ENCODE measurements at regions not wholly inside any gene's neighbourhood (a gene's known extent, or its start where the extent isn't known, plus 50 kb on each side); places are given as distances from the start of the nearest gene placed in this dataset.

GRCh38 chr5:111834926-111835599 is 78.1 kb upstream of the NREP start:
- no peaks in the 10 kb centered on the region for H3K36me3 ChIP-seq (ENCODE audit: control insufficient read depth in 2 of 2, extremely low read depth in 1 of 2, insufficient read depth in 2 of 2, low read length in 2 of 2)
- intact Hi-C loops (cut with micrococcal nuclease) = no loop called here
- ChIA-PET CTCF (interaction anchor here (1.0 to 1.1 kb wide), 2 partner anchors 11 to 284 kb away, joined by 3 to 4 read pairs; no protein-coding TSS in a partner anchor), POLR2A (no interaction called here)
- BruUV-seq (replicated peaks) = no TSS peak
- no peak overlapping the region for H3K9ac ChIP-seq (replicated peaks; ENCODE audit: extremely low read depth, insufficient read depth, low read length)
- no peaks in the 10 kb centered on the region for H4K20me1 ChIP-seq (replicated peaks; ENCODE audit: control insufficient read depth, extremely low read depth, insufficient read depth, low read length)
- dilution Hi-C loops (cut with MboI; ENCODE audit: extremely low pct_ligation_motif_present, low sequenced_read_pairs) = no loop called here
- H3K27me3 ChIP-seq (ENCODE audit: control insufficient read depth in 2 of 2, insufficient read depth in 2 of 2, low read length in 2 of 2) = no peaks in the 10 kb centered on the region
- no peak for FAIRE-seq
- no peak overlapping the region for H3K27ac ChIP-seq (ENCODE audit: insufficient read depth, low read depth, low read length)
- no peak overlapping the region for H3K4me2 ChIP-seq (ENCODE audit: insufficient read depth, low read length)
- peak; percentile 33 for DNase-seq (ENCODE audit: low read depth, low spot score)
- H3K4me1 ChIP-seq (ENCODE audit: control insufficient read depth, extremely low read depth, insufficient read depth, low read length) = peaks cover 3% of the 10 kb centered on the region
- no peak for TF ChIP-seq MYC (IDR thresholded peaks at IDR 0.05; ENCODE audit: low read depth, low read length)
- no peak for TF ChIP-seq JUN (IDR thresholded peaks at IDR 0.05; ENCODE audit: borderline replicate concordance, insufficient read depth, insufficient read length, low read depth)
- no peak for TF ChIP-seq MAX (IDR thresholded peaks at IDR 0.05; ENCODE audit: insufficient read depth, insufficient read length)
- no peak for TF ChIP-seq FOS (IDR thresholded peaks at IDR 0.05; ENCODE audit: borderline replicate concordance, insufficient read depth, low read length)
- no peak for TF ChIP-seq CTCF (IDR thresholded peaks at IDR 0.05; ENCODE audit: extremely low read depth in 1 of 2, insufficient read depth in 1 of 2, low read depth in 1 of 2, low read length in 2 of 2)
- no peak for TF ChIP-seq POLR2AphosphoS5 (IDR thresholded peaks at IDR 0.05; ENCODE audit: insufficient read depth, low read depth, low read length)
- no peak for TF ChIP-seq POLR2A (IDR thresholded peaks at IDR 0.05; ENCODE audit: low read depth, low read length)
- TF ChIP-seq EZH2 (IDR thresholded peaks at IDR 0.05; ENCODE audit: borderline replicate concordance, low read depth, low read length, severe bottlenecking) = no peak
- no peak for TF ChIP-seq GATA2 (IDR thresholded peaks at IDR 0.05; ENCODE audit: insufficient read depth, insufficient read length, low read depth, low read length)
- no peak overlapping the region for H2AFZ ChIP-seq (ENCODE audit: low read depth, low read length)
- no peaks in the 10 kb centered on the region for H3K9me1 ChIP-seq (replicated peaks; ENCODE audit: control insufficient read depth, extremely low read depth, insufficient read depth, low read length)
- no peaks in the 10 kb centered on the region for H3K9me3 ChIP-seq (replicated peaks; ENCODE audit: control insufficient read depth, insufficient read depth, low read length)
- no peaks in the 10 kb centered on the region for H3K79me2 ChIP-seq (ENCODE audit: control insufficient read depth, insufficient read depth, low read length)
- H3K4me3 ChIP-seq (replicated peaks in 1 of 3; ENCODE audit: insufficient read depth in 1 of 3, low read depth in 1 of 3, low read length in 3 of 3) = no peak overlapping the region
